ENCODE measurements at regions not wholly inside any gene's neighbourhood (a gene's known extent, or its start where the extent isn't known, plus 50 kb on each side); places are given as distances from the start of the nearest gene placed in this dataset.
"Not testable (repeated sequence)": the region's sequence is repeated elsewhere in the genome, so short reads cannot be mapped to it uniquely, and the experiment has no call there.

DNA sequence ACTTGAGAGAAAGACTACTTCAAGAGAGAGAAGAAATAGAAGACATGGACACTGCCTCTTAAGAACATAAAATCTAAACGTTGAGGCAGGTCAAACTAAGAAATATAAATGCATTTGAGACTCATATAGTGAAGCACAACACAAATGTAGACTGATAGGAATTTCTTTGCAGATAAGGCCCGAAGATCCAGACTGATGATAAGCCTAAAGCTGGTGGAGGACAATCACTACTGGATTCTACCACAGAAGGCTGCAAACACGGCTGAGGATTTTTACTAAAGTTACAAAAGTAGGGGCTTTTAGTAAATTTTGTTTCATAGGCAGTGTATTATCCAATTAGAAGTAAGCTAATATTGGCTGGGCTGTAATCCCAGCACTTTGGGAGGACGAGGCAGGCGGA, 278.3 kb downstream of the RAP2B start:
- DNase-seq (ENCODE audit: low read depth in 2 of 2) = no peak

- peak in 1 of 2 experiments; percentile 20 for DNase-seq (ENCODE audit: low read depth in 2 of 2)
Observed at GRCh38 chr3:153442386-153442785, 280.4 kb downstream of the RAP2B start.

GRCh38 chr3:153442799-153443487, 280.9 kb downstream of the RAP2B start:
- no peak for DNase-seq (ENCODE audit: low read depth in 2 of 2)

DNA sequence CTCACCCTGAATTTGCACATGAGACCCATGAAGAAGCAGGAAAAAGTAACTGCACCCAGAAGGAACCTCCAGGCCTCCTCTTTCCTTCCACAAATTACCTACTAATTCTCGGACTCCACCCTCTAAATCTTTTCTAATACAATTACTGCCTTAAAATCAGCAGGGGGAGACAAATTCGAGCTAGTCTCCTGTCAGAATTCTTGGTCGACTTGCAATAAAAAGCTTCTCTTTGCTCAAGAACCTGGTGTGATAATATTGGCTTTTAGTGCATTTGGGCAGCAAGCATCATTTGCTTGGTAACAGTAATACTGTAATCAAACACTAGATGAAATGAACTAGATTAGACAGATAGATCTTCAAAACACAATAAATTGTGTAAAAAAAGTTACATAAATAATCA, 281.9 kb downstream of the RAP2B start:
- DNase-seq (ENCODE audit: low read depth in 2 of 2) = no peak

- no peak for DNase-seq (ENCODE audit: low read depth in 2 of 2)
Observed at GRCh38 chr3:153445817-153446216, 283.8 kb downstream of the RAP2B start.

- DNase-seq (ENCODE audit: low read depth in 2 of 2) = no peak
Observed at GRCh38 chr3:153448151-153448829, 286.3 kb downstream of the RAP2B start.

DNA sequence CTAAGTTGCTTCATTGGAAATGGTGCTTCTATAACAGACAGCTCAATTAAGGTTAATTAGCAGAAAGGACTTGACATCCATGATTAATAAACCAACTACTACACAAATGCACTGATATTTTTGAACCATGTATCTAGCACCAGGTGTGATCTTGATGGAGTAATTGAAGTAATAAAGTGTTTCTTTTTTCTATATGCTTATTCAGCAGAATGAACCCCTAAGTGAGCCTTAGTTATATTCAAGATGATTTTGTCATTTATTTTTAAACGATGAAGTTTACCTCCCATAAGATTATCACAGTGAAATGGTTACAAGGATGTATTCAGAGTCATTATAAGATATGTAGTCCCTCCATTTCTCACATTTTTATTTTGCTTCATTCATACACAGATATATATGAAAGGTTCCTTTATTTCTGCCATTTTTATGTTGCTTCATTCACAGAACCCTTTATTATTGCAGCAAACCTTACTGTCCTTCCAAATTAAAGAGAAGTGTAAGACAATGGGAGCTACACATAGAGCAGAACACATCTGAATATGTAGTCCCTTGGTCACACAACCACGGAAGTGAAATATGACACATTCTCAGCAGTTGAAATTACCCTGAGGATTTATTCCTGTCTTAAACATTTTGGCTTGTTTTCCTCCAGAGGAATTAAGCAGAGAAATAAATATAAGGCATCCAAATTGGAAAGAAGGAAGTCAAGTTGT, 295.0 kb downstream of the RAP2B start:
- DNase-seq (ENCODE audit: low read depth in 2 of 2) = no peak

DNA sequence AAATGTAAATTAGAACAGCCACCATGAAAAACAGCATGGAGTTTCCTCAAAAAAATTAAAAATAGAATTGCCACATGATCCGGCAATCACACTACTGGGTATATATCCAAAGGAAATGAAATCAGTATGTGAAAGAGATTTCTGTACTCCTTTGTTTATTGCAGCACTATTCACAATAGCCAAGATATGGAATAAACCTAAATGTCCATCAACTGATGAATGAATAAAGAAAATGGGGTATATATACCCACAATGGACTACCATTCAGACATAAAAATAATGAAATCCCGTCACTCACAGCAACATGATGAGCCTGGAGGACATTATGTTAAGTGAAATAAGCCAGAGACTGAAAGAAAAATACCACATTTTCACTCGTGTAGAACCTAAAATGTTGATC, 296.9 kb downstream of the RAP2B start:
- DNase-seq (ENCODE audit: low read depth in 2 of 2) = no peak

GRCh38 chr3:153462545-153462944, 300.5 kb downstream of the RAP2B start:
- DNase-seq (ENCODE audit: low read depth in 2 of 2) = no peak

GRCh38 chr3:153463895-153464294, 301.9 kb downstream of the RAP2B start:
- no peak for DNase-seq (ENCODE audit: low read depth in 2 of 2)

- DNase-seq (ENCODE audit: low read depth in 2 of 2) = no peak
Observed at GRCh38 chr3:153469162-153469561, 307.1 kb downstream of the RAP2B start.

DNA sequence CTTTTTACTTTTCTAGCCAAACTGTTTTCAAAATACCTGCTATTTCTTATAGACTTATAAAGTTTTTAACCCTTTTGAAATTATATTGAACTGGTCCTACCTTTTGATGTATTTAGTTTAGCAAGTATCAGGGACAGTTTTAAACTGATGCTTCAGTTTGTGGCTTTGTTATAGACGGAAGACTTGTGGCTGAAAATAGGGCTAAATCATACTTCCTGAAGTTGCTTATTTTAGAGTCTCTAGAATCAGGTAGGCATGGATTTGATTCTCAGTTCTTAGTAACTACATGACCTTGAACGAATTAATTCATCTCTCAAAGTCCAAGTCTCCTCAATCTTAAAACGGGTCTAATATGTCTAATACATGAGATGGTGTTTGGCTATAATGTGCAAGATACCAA, 322.8 kb downstream of the RAP2B start:
- DNase-seq (ENCODE audit: low read depth in 2 of 2) = no peak

- DNase-seq (ENCODE audit: low read depth in 2 of 2) = no peak
Observed at GRCh38 chr3:153495422-153495821, 333.4 kb downstream of the RAP2B start.

DNA sequence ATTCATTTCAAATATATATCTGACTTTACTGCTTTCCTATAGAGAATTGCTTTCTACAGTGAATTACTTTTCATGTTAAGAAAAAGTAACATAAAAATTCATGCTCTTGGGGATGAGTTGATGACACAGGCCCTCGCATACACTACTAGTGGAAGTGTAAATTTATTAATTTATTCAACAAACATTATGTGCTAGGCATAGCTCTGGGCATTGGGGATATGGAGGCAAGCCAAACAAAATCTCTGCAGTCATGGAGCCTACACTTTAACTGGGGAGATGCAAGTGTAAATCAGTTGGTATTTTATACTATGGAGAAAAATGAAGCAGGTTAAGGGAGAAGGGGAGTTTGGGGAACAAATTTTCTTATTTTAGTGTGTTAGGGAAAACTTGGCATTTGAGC, 340.7 kb downstream of the RAP2B start:
- DNase-seq (ENCODE audit: low read depth in 2 of 2) = no peak

DNA sequence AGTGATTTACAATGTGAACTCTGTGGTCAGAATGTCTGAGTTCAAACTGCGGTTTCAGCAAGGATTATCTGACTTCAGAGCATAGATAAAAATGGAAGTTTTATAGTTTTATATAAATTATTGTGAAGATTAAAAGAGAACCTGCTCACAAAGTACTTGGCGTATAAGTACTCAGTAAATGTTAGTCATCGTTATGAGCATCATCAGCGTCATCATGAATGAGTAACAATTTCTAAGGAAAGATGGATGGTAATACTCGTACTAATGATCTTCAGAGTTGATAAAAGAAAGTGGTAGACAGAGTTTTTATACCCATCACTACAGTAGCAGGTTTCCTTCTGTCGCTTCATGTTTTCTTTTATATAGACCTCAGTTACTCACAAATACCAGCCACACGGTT, 341.8 kb downstream of the RAP2B start:
- no peak for DNase-seq (ENCODE audit: low read depth in 2 of 2)

GRCh38 chr3:153506205-153506604, 344.2 kb downstream of the RAP2B start:
- DNase-seq (ENCODE audit: low read depth in 2 of 2) = not testable (repeated sequence)

DNA sequence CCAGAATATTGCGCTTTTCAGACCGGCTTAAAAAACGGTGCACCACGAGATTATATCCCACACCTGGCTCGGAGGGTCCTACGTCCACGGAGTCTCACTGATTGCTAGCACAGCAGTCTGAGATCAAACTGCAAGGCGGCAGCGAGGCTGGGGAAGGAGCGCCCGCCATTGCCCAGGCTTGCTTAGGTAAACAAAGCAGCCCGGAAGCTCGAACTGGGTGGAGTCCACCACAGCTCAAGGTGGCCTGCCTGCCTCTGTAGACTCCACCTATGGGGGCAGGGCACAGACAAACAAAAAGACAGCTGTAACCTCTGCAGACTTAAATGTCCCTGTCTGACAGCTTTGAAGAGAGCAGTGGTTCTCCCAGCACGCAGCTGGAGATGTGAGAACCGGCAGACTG, 344.7 kb downstream of the RAP2B start:
- not testable (repeated sequence) for DNase-seq (ENCODE audit: low read depth in 2 of 2)

DNA sequence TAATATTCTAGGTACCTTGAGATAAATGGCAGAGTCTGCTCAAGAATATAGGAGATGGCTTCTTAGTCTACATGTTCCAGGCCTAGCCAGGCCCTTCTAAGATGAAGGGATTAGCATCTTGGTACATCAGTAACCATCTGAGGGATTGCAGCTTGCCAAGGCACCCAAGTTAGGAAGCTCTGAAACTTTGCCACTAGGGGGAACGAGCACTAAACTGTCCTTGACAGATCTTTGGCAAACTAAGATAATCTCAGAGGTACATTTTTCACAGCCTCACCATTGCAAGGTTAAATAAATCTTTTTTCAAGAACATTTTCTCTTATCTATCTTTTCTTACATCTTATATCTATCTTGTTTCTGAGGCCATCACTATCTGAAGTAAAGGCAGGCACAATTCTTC, 351.2 kb downstream of the RAP2B start:
- no peak for DNase-seq (ENCODE audit: low read depth in 2 of 2)

- DNase-seq (ENCODE audit: low read depth in 2 of 2) = no peak
Observed at GRCh38 chr3:153528473-153528872, 366.4 kb downstream of the RAP2B start.

DNA sequence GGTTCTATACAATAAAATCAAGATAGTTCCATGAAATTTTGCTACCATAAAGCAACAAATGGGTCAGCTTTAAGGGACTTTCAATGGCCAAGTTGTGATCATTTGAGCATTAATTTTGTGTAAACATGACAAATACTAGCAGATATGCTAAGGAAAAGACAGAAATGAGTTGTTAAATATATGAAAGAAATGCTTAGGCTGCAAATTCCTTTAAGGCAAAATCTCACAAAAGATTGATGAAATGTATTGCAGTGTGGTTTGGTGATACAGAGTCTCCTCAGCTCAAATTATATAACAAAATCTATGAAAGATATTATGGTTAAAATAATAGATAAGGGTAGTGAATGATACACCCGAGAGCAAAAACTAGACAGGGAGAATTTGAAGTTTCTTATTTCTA, 377.2 kb downstream of the RAP2B start:
- DNase-seq (ENCODE audit: low read depth in 2 of 2) = no peak

DNA sequence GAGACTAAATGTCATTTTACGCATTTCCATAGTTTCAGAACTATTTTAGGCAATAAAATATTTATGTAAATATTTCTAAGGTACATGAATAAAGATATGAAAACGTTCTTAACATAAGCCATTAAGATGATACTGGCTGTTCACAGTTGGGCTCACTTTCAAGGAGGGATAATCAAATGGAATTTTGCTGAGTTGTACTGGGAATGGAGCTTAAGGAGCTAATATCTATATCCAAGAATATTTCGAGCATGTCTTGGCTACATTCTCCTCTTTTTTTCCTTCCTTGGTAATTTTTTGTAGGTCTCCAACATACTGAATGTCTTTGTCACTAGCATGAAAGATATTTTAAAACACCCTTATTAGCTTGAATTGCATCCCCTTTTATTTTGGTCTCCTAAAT, 383.4 kb downstream of the RAP2B start:
- no peak for DNase-seq (ENCODE audit: low read depth in 2 of 2)

DNA sequence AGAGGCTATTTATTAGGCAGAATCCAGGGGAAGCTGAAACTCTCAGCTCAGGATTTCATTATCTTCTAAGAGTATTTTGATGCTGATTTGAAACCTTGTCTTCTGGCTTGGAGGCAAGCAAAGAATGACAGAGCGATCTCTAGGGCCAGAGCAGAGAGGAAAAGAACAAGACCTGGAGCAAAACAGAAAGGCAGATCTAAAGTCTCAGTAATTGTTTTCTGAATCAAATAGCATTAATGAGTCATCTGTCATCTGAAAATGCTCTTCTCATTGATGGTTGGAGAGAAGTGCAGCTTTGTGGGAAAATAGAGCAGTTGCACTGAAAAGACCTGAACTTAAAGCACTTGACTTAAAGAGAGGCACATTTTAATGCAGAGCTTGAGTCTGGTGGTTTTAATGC, 385.9 kb downstream of the RAP2B start:
- DNase-seq (ENCODE audit: low read depth in 2 of 2) = no peak

GRCh38 chr3:153549686-153550085, 387.7 kb downstream of the RAP2B start:
- not testable (repeated sequence) for DNase-seq (ENCODE audit: low read depth in 2 of 2)
